IMR-90 (cell line): ENCODE measurements at regions not wholly inside any gene's neighbourhood (a gene's known extent, or its start where the extent isn't known, plus 50 kb on each side); places are given as distances from the start of the nearest gene placed in this dataset.

Experiments
- CEBPB ChIP-seq: IDR thresholded peaks from 2 replicates; pipeline ENCODE4 v1.6.1; 2012; ENCODE audit warnings: low read depth, low read length, improper control_type of control experiment
- CHD1 ChIP-seq: IDR thresholded peaks from 2 replicates; pipeline ENCODE4 v1.6.1; 2012; ENCODE audit warnings: low read depth, low read length, improper control_type of control experiment
- FOS ChIP-seq: fragments of 150-350 bp; IDR thresholded peaks from 2 replicates; pipeline ENCODE4 v1.6.1; 2016; ENCODE audit warnings: low read depth, low read length
- MAFK ChIP-seq: IDR thresholded peaks from 2 replicates; pipeline ENCODE4 v1.6.1; 2012; ENCODE audit warnings: low read depth, low read length, improper control_type of control experiment
- MAZ ChIP-seq: IDR thresholded peaks from 2 replicates; pipeline ENCODE4 v1.6.1; 2012; ENCODE audit warnings: low read depth, mild to moderate bottlenecking, low read length, improper control_type of control experiment, moderate library complexity, borderline replicate concordance
- MXI1 ChIP-seq: IDR thresholded peaks from 2 replicates; pipeline ENCODE4 v1.6.1; 2012; ENCODE audit warnings: low read depth, mild to moderate bottlenecking, low read length, moderate library complexity, borderline replicate concordance
- NFE2L2 ChIP-seq: fragments of 150-350 bp; IDR thresholded peaks from 2 replicates; pipeline ENCODE4 v1.6.1; 2016; ENCODE audit warnings: low read depth, mild to moderate bottlenecking, low read length
- POLR2A ChIP-seq: IDR thresholded peaks from 2 replicates; pipeline ENCODE4 v1.6.1; 2012; ENCODE audit warnings: mild to moderate bottlenecking, low read depth, low read length
- RAD21 ChIP-seq: IDR thresholded peaks from 2 replicates; pipeline ENCODE4 v1.6.1; 2012; ENCODE audit warnings: low read length, improper control_type of control experiment
- RCOR1 ChIP-seq: IDR thresholded peaks from 2 replicates; pipeline ENCODE4 v1.6.1; 2012; ENCODE audit warnings: mild to moderate bottlenecking, low read length, improper control_type of control experiment; ENCODE audit not compliant: insufficient replicate concordance
- SMC3 ChIP-seq: fragments of 150-350 bp; IDR thresholded peaks from 2 replicates; pipeline ENCODE4 v1.6.1; 2016; ENCODE audit warnings: low read depth, mild to moderate bottlenecking, antibody characterized with exemption, low read length, moderate library complexity
- TF ChIP-seq, protein P1 (sequence below): conservative IDR thresholded peaks from 2 replicates; pipeline ENCODE4 v1.5.1; 2012; ENCODE audit warnings: mild to moderate bottlenecking, low read depth, low read length, improper control_type of control experiment
- TF ChIP-seq, protein P2 (sequence below): fragments of 150-350 bp; IDR thresholded peaks from 2 replicates; pipeline ENCODE4 v1.6.1; 2017; ENCODE audit warnings: mild to moderate bottlenecking, antibody characterized with exemption, low read length, low read depth
- TF ChIP-seq, protein P3 (sequence below): fragments of 150-350 bp; IDR thresholded peaks from 2 replicates; pipeline ENCODE4 v1.6.1; 2016; ENCODE audit warnings: low read depth, mild to moderate bottlenecking, low read length, moderate library complexity, borderline replicate concordance

DNA sequence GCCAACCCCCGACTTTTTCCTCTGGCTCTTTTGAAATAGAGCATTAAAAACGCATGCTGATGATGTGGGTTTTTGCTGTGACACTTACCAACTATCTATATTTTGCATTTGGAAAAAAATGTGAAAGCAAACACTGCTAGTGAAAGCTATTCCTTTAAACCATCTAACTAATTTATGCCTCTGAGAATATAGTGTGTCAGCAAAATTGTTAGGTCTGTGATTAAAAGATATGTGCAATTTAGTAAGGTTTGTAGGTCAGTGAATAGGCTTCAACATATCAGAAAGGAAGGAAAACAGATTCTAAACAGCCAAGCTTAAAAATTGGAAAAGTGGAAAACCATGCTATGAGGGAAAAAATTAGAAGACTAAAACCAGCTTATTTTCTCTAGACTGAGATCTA, 1929.3 kb downstream of the NCAM2 start:
- TF ChIP-seq, protein P1, sequence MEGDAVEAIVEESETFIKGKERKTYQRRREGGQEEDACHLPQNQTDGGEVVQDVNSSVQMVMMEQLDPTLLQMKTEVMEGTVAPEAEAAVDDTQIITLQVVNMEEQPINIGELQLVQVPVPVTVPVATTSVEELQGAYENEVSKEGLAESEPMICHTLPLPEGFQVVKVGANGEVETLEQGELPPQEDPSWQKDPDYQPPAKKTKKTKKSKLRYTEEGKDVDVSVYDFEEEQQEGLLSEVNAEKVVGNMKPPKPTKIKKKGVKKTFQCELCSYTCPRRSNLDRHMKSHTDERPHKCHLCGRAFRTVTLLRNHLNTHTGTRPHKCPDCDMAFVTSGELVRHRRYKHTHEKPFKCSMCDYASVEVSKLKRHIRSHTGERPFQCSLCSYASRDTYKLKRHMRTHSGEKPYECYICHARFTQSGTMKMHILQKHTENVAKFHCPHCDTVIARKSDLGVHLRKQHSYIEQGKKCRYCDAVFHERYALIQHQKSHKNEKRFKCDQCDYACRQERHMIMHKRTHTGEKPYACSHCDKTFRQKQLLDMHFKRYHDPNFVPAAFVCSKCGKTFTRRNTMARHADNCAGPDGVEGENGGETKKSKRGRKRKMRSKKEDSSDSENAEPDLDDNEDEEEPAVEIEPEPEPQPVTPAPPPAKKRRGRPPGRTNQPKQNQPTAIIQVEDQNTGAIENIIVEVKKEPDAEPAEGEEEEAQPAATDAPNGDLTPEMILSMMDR = no peak
- no peak for TF ChIP-seq MAZ
- no peak for TF ChIP-seq POLR2A
- TF ChIP-seq, protein P2, sequence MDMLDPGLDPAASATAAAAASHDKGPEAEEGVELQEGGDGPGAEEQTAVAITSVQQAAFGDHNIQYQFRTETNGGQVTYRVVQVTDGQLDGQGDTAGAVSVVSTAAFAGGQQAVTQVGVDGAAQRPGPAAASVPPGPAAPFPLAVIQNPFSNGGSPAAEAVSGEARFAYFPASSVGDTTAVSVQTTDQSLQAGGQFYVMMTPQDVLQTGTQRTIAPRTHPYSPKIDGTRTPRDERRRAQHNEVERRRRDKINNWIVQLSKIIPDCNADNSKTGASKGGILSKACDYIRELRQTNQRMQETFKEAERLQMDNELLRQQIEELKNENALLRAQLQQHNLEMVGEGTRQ = no peak
- TF ChIP-seq SMC3 = no peak
- no peak for TF ChIP-seq RAD21
- no peak for TF ChIP-seq FOS
- no peak for TF ChIP-seq RCOR1
- TF ChIP-seq MXI1 = no peak
- TF ChIP-seq CHD1 = no peak
- no peak for TF ChIP-seq CEBPB
- TF ChIP-seq MAFK = peak; percentile 77
- TF ChIP-seq NFE2L2 = no peak
- TF ChIP-seq, protein P3, sequence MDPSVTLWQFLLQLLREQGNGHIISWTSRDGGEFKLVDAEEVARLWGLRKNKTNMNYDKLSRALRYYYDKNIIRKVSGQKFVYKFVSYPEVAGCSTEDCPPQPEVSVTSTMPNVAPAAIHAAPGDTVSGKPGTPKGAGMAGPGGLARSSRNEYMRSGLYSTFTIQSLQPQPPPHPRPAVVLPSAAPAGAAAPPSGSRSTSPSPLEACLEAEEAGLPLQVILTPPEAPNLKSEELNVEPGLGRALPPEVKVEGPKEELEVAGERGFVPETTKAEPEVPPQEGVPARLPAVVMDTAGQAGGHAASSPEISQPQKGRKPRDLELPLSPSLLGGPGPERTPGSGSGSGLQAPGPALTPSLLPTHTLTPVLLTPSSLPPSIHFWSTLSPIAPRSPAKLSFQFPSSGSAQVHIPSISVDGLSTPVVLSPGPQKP = no peak
